SU-DHL-6 (cell line): ENCODE measurements at regions not wholly inside any gene's neighbourhood (a gene's known extent, or its start where the extent isn't known, plus 50 kb on each side); places are given as distances from the start of the nearest gene placed in this dataset.

Source experiments
- EZH2phosphoT487 ChIP-seq: fragments of 200-600 bp; sonication (generic), shearing (Covaris generic); conservative IDR thresholded peaks from 2 replicates; pipeline ENCODE4 v1.6.1; 2018; ENCODE audit warnings: mild to moderate bottlenecking, antibody characterized with exemption, low read length, moderate library complexity, mixed read lengths
- TF ChIP-seq, protein P1 (sequence below): fragments of 200-600 bp; sonication (generic); IDR thresholded peaks from one replicate; pipeline ENCODE4 v1.5.1; 2017; ENCODE audit warnings: antibody characterized with exemption, mild to moderate bottlenecking, low read length, moderate library complexity; ENCODE audit not compliant: insufficient read depth, poor library complexity, severe bottlenecking

DNA sequence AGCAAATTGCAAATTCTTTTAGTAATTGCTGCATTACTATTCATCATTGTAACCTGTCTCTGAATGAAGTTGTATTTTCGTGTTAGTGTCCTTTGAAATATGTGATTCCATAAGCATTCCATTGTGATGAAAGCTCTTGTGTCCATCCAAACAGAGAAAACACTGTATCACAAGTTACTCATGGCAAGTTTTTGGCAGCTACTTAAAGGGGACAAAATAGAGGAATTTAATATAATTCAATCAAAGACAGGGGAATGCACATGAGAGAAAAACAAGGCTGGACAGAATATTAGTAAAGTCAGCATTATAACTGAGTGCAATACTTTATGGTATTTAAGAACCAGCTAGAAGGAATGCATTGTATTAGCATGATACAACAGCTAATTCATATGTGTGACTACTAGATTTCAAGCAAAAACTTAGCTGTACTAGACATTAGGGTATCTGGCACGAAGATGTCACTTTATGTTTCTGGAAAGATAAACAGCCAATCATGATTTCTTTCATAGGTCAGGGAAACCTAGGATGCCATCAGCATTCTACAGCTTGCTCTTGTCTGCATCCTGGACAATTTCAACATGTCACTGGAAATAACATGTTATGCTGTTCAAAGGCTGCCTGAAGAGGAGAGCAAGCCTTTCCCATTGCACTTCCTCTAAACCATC, 270.6 kb upstream of the MARCKS start:
- TF ChIP-seq, protein P1, sequence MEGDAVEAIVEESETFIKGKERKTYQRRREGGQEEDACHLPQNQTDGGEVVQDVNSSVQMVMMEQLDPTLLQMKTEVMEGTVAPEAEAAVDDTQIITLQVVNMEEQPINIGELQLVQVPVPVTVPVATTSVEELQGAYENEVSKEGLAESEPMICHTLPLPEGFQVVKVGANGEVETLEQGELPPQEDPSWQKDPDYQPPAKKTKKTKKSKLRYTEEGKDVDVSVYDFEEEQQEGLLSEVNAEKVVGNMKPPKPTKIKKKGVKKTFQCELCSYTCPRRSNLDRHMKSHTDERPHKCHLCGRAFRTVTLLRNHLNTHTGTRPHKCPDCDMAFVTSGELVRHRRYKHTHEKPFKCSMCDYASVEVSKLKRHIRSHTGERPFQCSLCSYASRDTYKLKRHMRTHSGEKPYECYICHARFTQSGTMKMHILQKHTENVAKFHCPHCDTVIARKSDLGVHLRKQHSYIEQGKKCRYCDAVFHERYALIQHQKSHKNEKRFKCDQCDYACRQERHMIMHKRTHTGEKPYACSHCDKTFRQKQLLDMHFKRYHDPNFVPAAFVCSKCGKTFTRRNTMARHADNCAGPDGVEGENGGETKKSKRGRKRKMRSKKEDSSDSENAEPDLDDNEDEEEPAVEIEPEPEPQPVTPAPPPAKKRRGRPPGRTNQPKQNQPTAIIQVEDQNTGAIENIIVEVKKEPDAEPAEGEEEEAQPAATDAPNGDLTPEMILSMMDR = no peak
- TF ChIP-seq EZH2phosphoT487 = no peak
